ENCODE measurements at regions not wholly inside any gene's neighbourhood (a gene's known extent, or its start where the extent isn't known, plus 50 kb on each side); places are given as distances from the start of the nearest gene placed in this dataset.
A peak's percentile ranks its signal among the peaks of the same experiment; 100 is the strongest.

GRCh38 chr14:101325319-101325718, 236.0 kb upstream of the DIO3 start:
- no peak overlapping the region for H3K4me3 ChIP-seq (replicated peaks in 1 of 3; ENCODE audit: insufficient read depth in 1 of 3, low read depth in 2 of 3, low read length in 3 of 3)
- intact Hi-C loops (cut with micrococcal nuclease; ENCODE audit: unreplicated experiment) (no loop called here), in situ Hi-C loops (cut with HindIII; ENCODE audit: extremely low pct_ligation_motif_present, low pct_unique_long_range_greater_than_20kb) (no loop called here)
- POLR2A ChIA-PET: no interaction called here
- DNase-seq (ENCODE audit: low spot score): no peak
- H3K4me1 ChIP-seq (ENCODE audit: insufficient read depth, low read length): peaks cover 66% of the 10 kb centered on the region
- H3K27me3 ChIP-seq (ENCODE audit: control insufficient read depth in 1 of 2, insufficient read depth in 2 of 2, low read length in 2 of 2): no peaks in the 10 kb centered on the region; a peak in 1 of 5 replicates
- peaks cover 16% of the 10 kb centered on the region for H3K9me3 ChIP-seq (ENCODE audit: low read length)
- no peak; the same call in 2 of the 3 replicates for ATAC-seq
- H3K27ac ChIP-seq (ENCODE audit: extremely low read length, insufficient read depth, low read length): no peak overlapping the region
- H3K9ac ChIP-seq (ENCODE audit: insufficient read depth, low read depth, low read length): no peak overlapping the region
- no peaks in the 10 kb centered on the region for H3K79me2 ChIP-seq (ENCODE audit: insufficient read depth, low read length)
- WGBS (ENCODE audit: low lambda C conversion rate): 2% methylated on average over 4 of the region's 4 CpGs
- no peak for FAIRE-seq
- BruUV-seq (replicated peaks): no TSS peak
- CTCF ChIA-PET (ENCODE audit: low intra/inter-chr PET ratio, low total read pairs): no interaction called here
- no peaks in the 10 kb centered on the region for H3K36me3 ChIP-seq (replicated peaks in 1 of 2; ENCODE audit: control insufficient read depth in 1 of 2, insufficient read depth in 2 of 2, low read length in 2 of 2)
- H4K20me1 ChIP-seq (ENCODE audit: insufficient read depth, low read length): no peaks in the 10 kb centered on the region
- H3K4me2 ChIP-seq (ENCODE audit: low read depth, low read length): 0 out of 2 replicates have a peak overlapping the region, but pooled peaks have one; percentile 1
- no peak overlapping the region for H2AFZ ChIP-seq (ENCODE audit: low read length)
- TF ChIP-seq ZNF800 (CRISPR knock-in tag; IDR thresholded peaks at IDR 0.05): no peak
- TF ChIP-seq AHDC1 (CRISPR knock-in tag; IDR thresholded peaks at IDR 0.05; ENCODE audit: borderline replicate concordance): peak; percentile 77; the same call in 1 of the 2 replicates
- TF ChIP-seq ZNF782 (CRISPR knock-in tag; IDR thresholded peaks at IDR 0.05; ENCODE audit: borderline replicate concordance): no peak
- 0 out of 2 replicates have a peak, but pooled peaks have one; percentile 7 for TF ChIP-seq SOX5 (CRISPR knock-in tag; IDR thresholded peaks at IDR 0.05; ENCODE audit: borderline replicate concordance)
- TF ChIP-seq ZNF652 (CRISPR knock-in tag; IDR thresholded peaks at IDR 0.05; ENCODE audit: borderline replicate concordance, low read depth): peak; percentile 49; the same call in 1 of the 2 replicates
- peak; percentile 20; the same call in 1 of the 2 replicates for TF ChIP-seq HMG20A (CRISPR knock-in tag; IDR thresholded peaks at IDR 0.05; ENCODE audit: borderline replicate concordance)
- TF ChIP-seq KLF9 (CRISPR knock-in tag; IDR thresholded peaks at IDR 0.05; ENCODE audit: low read depth): no peak
- no peak for TF ChIP-seq CBX2 (IDR thresholded peaks at IDR 0.05; ENCODE audit: low read depth, low read length)
- TF ChIP-seq CBX2 (CRISPR knock-in tag; IDR thresholded peaks at IDR 0.05; ENCODE audit: low read depth): no peak
- TF ChIP-seq RXRB (CRISPR knock-in tag; IDR thresholded peaks at IDR 0.05; ENCODE audit: borderline replicate concordance): peak; percentile 29; the same call in 1 of the 2 replicates
- TF ChIP-seq ARID5B (CRISPR knock-in tag; IDR thresholded peaks at IDR 0.05): peak; percentile 45; the same call in 1 of the 2 replicates
- no peak for TF ChIP-seq NFKB2 (CRISPR knock-in tag; IDR thresholded peaks at IDR 0.05; ENCODE audit: borderline replicate concordance)
